SJCRH30 (cell line): ENCODE measurements at regions not wholly inside any gene's neighbourhood (a gene's known extent, or its start where the extent isn't known, plus 50 kb on each side); places are given as distances from the start of the nearest gene placed in this dataset.

ENCODE experiments used
- DNase-seq, 2 experiments: peaks; one replicate each; pipeline ENCODE4 v3.0.0-alpha.2; 2015 to 2020
- H3K27ac ChIP-seq: fragments of 250-450 bp; sonication (Bioruptor Pico); 2 replicates; pipeline ENCODE4 v1.5.1; 2020; ENCODE audit warnings: mild to moderate bottlenecking, moderate library complexity
- H3K27me3 ChIP-seq: fragments of 250-450 bp; sonication (Bioruptor Pico); 2 replicates; pipeline ENCODE4 v1.5.1; 2020; ENCODE audit warnings: mild to moderate bottlenecking, moderate library complexity
- H3K36me3 ChIP-seq: fragments of 250-450 bp; sonication (Bioruptor Pico); 2 replicates; pipeline ENCODE4 v1.5.1; 2020; ENCODE audit warnings: mild to moderate bottlenecking, moderate library complexity
- H3K4me1 ChIP-seq: fragments of 250-450 bp; sonication (Bioruptor Pico); 2 replicates; pipeline ENCODE4 v1.5.1; 2020; ENCODE audit warnings: mild to moderate bottlenecking, moderate library complexity
- H3K4me3 ChIP-seq: fragments of 250-450 bp; sonication (Bioruptor Pico); 2 replicates; pipeline ENCODE4 v1.5.1; 2020; ENCODE audit warnings: mild to moderate bottlenecking, moderate library complexity
- H3K9me3 ChIP-seq: fragments of 250-450 bp; sonication (Bioruptor Pico); replicated peaks from 2 replicates; pipeline ENCODE4 v1.5.1; 2020; ENCODE audit warnings: mild to moderate bottlenecking, moderate library complexity

DNA sequence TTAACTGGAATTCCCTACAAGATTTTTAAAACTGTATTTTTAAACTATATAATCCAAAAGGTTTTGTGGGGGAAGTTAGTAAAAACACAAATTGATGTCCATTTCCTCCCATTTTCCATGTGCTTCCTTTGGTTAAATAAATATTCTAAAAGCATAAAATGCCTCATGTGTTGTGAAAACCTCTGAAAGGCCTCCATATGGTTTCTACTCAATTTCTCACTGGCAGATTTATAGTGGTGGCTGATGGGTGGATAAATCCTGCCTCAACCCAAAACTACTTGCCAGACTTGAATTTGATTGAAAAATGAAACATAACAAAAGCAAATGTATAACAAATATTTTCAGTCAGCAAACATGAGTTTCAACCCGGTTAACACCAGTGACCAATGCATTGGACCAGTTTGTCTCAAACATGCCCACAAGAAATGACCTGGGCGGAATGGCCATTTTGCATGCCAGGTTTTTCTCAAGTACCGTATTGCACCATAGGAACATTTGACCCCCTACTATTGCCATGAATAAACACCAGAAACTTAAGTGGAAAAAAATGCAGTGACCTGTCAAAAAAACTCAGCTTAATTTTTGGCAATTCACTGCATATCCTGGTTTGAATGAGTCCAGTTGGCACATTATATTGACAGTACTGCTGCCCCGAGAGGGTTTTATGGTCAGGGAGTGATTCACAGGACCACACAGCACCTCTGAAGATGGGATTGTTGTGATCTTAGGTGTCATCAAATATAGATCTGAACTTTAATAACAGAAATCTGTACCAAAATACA is 454.6 kb upstream of the ANKRD30A start:
- Histone ChIP-seq H3K4me1 (no peaks in the 10 kb centered on the region), H3K27me3 (no peaks in the 10 kb centered on the region), H3K27ac (no peak overlapping the region), H3K4me3 (no peak overlapping the region), H3K36me3 (no peaks in the 10 kb centered on the region), H3K9me3 (no peaks in the 10 kb centered on the region)
- DNase-seq, result no peak

DNA sequence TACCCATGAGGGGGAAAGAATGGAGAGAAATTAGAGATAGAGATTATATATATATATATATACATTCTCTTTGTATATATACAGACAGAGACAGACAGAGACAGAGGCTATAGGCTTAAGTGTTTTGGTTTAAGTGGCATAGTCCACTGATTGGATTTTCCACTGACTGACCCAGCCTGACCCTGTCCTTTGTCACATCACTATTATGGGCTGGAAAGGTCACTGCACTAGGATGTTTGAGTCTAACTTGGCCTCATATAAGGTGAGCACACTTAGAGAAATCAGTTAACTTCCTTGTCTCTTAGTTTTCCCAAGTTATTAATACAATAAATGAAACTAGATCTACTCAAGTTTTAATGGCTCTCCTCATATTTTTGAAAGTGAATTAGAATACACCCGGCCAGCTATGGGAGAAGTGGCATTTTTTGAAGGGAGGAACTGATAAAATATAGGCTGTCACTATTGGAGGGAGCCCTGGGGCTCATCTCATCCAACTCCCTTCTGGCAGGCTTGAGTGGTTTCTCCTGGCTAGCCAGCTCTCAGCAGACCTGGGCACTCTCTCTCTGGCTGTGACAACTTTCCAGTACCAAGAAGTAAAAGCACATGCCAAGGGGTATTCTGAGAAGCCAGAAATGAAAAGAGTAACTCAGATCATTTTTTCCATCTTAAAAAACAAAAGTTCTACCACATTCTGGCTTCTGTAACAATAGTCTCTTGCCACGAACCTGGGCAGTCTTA is 455.6 kb upstream of the ANKRD30A start:
- Histone ChIP-seq H3K27me3 (no peaks in the 10 kb centered on the region), H3K4me1 (no peaks in the 10 kb centered on the region), H3K36me3 (no peaks in the 10 kb centered on the region), H3K27ac (no peak overlapping the region), H3K4me3 (no peak overlapping the region), H3K9me3 (no peaks in the 10 kb centered on the region)
- DNase-seq, result no peak

DNA sequence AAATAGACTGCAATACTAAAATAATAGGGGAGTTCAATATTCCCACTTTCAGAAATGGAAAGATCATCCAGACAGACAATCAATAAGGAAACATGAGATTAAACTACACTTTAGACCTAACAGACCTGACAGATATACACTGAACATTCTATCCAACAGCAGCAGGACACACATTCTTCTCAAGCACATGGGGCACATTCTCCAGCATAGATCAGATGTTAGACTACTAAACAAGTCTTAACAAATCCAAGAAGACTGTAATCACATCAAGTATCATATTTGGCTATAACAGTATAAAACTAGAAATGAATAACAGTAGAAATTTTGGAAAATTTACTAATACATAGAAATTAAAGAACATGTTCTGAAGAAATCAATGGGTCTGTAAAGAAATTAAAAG is 458.9 kb upstream of the ANKRD30A start:
- H3K9me3 ChIP-seq, result no peaks in the 10 kb centered on the region
- no peak overlapping the region for H3K4me3 ChIP-seq
- H3K36me3 ChIP-seq, result no peaks in the 10 kb centered on the region
- DNase-seq, result no peak
- H3K27ac ChIP-seq, result no peak overlapping the region
- no peaks in the 10 kb centered on the region for H3K27me3 ChIP-seq
- no peaks in the 10 kb centered on the region for H3K4me1 ChIP-seq

DNA sequence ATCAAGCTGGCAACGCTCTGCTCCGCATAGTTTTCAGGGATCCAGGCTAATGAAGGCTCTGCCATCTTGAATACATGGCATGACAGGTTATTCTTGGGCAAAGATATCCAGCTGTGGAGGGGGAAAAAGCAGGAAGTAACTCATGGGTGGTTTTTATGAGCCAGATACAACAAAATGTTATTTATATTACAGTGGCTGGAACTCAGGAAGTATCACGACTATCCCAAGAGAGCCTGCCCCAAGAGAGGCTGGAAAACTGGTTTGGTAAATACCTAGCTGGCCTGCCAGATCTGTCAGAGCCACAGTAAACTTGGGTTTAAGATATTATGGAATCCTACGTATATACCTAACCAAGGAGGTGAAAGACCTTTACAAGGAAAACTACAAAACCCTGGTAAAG is 462.8 kb upstream of the ANKRD30A start:
- H3K9me3 ChIP-seq, result no peaks in the 10 kb centered on the region
- no peaks in the 10 kb centered on the region for H3K4me1 ChIP-seq
- H3K27ac ChIP-seq, result no peak overlapping the region
- no peaks in the 10 kb centered on the region for H3K36me3 ChIP-seq
- H3K27me3 ChIP-seq, result no peaks in the 10 kb centered on the region
- DNase-seq, result no peak
- H3K4me3 ChIP-seq, result no peak overlapping the region

GRCh38 chr10:36650274-36650673 is 475.1 kb upstream of the ANKRD30A start:
- DNase-seq, result no peak
- Histone ChIP-seq H3K4me1 (no peaks in the 10 kb centered on the region), H3K4me3 (no peak overlapping the region), H3K27ac (no peak overlapping the region), H3K9me3 (no peaks in the 10 kb centered on the region), H3K27me3 (no peaks in the 10 kb centered on the region), H3K36me3 (no peaks in the 10 kb centered on the region)

DNA sequence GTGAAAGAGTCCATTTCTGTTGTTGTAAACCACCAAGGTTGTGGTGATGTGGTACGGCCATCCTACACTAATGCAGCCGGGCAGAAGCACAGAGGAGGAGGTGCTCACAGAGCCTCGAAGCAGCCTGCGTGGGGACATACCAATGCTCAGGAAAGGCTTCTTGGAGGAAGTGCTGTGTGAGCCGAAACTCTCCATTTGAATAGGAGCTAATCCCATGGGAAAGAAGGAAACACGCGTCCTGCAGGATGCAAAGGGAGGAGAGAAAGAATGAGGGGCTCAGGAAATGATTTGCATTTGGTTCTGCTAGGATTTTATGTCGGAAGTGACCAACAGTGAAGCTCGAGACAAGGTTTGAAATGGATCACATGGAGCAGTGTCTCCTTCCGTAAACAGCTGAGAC is 477.9 kb upstream of the ANKRD30A start:
- Histone ChIP-seq H3K27ac (no peak overlapping the region), H3K4me3 (no peak overlapping the region), H3K27me3 (no peaks in the 10 kb centered on the region), H3K4me1 (no peaks in the 10 kb centered on the region), H3K9me3 (no peaks in the 10 kb centered on the region), H3K36me3 (no peaks in the 10 kb centered on the region)
- no peak for DNase-seq

DNA sequence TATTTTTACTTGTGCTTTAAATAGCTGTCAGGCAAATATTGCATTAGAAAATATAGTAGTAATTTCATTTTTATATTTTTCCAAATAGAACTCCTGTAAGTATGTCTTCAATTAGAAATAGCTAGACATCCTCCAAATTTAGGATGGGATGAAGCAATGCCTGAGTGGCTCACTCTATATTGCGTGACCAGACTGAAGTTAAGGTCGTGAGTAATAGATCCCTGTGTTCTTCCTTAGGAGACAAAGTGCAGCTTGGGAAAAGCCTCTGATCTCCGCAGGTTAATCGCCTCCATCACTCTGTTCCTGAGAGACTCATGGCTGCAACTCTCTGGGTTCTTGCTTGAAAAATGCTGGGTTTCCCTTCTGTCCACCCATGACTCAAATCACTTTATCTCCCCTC is 484.8 kb upstream of the ANKRD30A start:
- Histone ChIP-seq H3K4me1 (no peaks in the 10 kb centered on the region), H3K9me3 (no peaks in the 10 kb centered on the region), H3K36me3 (no peaks in the 10 kb centered on the region), H3K27me3 (no peaks in the 10 kb centered on the region), H3K27ac (no peak overlapping the region), H3K4me3 (no peak overlapping the region)
- no peak for DNase-seq

DNA sequence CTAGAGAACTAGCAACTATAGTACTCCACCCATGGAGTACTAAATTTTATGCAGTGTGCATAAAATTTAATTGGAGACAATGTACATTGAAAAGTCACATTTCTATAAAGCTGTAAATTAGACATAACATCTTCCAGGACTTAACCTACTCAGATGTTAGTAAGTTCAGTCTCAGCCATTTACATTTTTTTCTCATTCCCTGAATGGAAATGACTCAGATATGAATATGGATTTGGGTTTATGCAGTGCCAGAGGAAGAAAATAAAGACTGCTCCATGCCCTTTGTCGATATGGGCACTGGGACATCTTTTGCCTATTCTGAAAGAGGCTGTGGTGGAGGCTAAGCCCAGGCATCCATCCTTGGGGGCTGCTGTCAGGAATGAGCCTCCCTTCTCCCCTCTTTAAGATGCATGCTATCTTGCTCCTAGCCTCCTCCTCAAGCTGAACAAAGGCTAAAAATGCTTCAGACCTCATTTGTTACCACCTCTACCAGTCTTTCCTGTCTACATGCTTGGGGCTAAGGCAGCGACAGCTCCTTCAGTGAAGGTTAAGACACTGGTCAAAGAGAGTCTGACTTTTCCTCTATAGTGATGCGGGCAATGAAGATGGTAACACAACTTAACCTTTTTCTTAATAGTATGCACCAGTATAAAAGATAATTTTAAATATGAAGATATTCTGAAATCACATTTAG is 486.8 kb upstream of the ANKRD30A start:
- Histone ChIP-seq H3K36me3 (no peaks in the 10 kb centered on the region), H3K27ac (no peak overlapping the region), H3K4me1 (no peaks in the 10 kb centered on the region), H3K4me3 (no peak overlapping the region), H3K9me3 (no peaks in the 10 kb centered on the region), H3K27me3 (no peaks in the 10 kb centered on the region)
- DNase-seq, result no peak

DNA sequence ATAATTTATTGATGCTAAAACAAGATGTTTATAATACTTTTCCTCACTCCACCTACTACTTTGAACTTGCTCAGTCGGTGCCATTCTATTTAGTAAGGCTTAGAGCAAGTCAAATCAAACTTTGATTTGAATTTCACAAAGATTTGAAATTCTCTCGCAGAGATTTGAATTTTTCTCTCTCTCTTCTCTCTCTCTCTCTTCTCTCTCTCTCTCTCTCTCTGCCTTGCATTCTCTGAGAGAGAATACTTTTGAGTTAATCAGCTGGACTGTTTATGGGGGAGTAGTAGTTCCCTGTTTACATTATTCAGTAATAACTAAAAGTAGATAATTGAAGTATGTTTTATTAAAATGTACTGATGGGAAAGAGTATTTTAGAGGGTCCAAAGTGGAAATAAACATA is 488.5 kb upstream of the ANKRD30A start:
- Histone ChIP-seq H3K27me3 (no peaks in the 10 kb centered on the region), H3K4me1 (no peaks in the 10 kb centered on the region), H3K4me3 (no peak overlapping the region), H3K36me3 (no peaks in the 10 kb centered on the region), H3K27ac (no peak overlapping the region), H3K9me3 (no peaks in the 10 kb centered on the region)
- DNase-seq, result no peak

GRCh38 chr10:36636285-36636839 is 489.0 kb upstream of the ANKRD30A start:
- no peaks in the 10 kb centered on the region for H3K4me1 ChIP-seq
- no peaks in the 10 kb centered on the region for H3K9me3 ChIP-seq
- no peak overlapping the region for H3K27ac ChIP-seq
- DNase-seq, result no peak
- no peak overlapping the region for H3K4me3 ChIP-seq
- H3K27me3 ChIP-seq, result no peaks in the 10 kb centered on the region
- H3K36me3 ChIP-seq, result no peaks in the 10 kb centered on the region

GRCh38 chr10:36634916-36635315 is 490.5 kb upstream of the ANKRD30A start:
- no peak overlapping the region for H3K4me3 ChIP-seq
- no peak for DNase-seq
- H3K36me3 ChIP-seq, result no peaks in the 10 kb centered on the region
- H3K9me3 ChIP-seq, result no peaks in the 10 kb centered on the region
- H3K27me3 ChIP-seq, result no peaks in the 10 kb centered on the region
- no peak overlapping the region for H3K27ac ChIP-seq
- no peaks in the 10 kb centered on the region for H3K4me1 ChIP-seq

DNA sequence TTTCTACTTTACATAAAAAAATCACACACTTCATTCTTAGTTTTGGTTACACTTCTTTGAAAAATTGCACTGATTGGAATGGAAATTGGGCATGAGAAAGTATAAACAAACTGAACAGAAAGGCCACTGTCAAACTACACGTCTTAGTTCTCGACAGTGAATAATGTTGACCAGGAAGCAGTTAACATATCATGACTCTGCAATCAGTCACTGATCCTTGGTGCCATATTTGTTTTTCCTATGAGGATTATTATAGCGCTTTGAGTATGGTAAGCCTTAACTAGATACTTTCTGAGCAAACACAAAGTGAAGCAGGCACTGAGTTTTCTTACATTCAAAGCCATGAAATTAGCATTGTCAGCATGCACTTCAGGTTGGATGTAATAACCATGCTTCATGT is 495.1 kb upstream of the ANKRD30A start:
- H3K4me3 ChIP-seq, result no peak overlapping the region
- H3K9me3 ChIP-seq, result no peaks in the 10 kb centered on the region
- no peak for DNase-seq
- H3K27ac ChIP-seq, result no peak overlapping the region
- no peaks in the 10 kb centered on the region for H3K36me3 ChIP-seq
- no peaks in the 10 kb centered on the region for H3K27me3 ChIP-seq
- H3K4me1 ChIP-seq, result no peaks in the 10 kb centered on the region

DNA sequence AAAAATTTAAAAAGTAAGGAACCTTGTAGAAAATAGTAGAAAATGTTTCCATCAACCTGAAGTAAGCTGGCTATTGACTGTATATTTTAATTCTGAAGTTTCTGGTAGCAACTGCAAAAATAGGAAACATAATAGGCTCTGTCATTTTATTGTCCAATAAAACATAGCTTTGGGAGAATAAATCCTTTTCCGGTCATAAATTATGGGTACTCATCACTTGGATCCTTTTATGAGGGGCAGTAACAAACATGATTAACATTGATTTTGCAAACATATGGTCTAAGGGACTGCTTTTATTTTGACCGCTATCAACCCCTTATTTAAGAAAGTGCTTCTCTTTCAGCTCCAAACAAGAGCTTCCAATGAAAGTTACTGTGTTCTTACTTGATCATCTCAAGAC is 495.9 kb upstream of the ANKRD30A start:
- no peaks in the 10 kb centered on the region for H3K9me3 ChIP-seq
- H3K4me1 ChIP-seq, result no peaks in the 10 kb centered on the region
- no peak overlapping the region for H3K27ac ChIP-seq
- DNase-seq, result no peak
- H3K4me3 ChIP-seq, result no peak overlapping the region
- H3K36me3 ChIP-seq, result no peaks in the 10 kb centered on the region
- H3K27me3 ChIP-seq, result no peaks in the 10 kb centered on the region

- no peaks in the 10 kb centered on the region for H3K27me3 ChIP-seq
Observed at GRCh38 chr10:36624551-36625100, 500.8 kb upstream of the ANKRD30A start.

DNA sequence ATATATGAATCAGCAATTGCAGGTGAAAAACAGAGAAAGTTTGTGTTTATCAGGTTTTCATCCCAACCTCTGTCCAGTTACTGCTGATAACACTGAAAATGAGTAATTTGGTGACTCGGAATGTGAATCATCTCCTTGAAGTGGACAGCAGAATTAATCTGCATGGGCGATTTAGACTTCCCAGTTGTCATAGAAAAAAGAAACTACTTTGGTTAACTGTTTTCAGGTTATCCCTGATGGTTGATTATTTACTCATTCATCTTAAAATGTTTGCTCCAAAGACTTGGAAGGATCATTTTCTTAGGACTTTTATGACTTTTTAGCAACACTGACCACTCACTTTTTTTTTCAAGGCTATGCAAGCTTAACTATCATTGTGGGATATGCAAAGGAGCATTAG is 504.1 kb upstream of the ANKRD30A start:
- Histone ChIP-seq H3K4me1 (no peaks in the 10 kb centered on the region), H3K36me3 (no peaks in the 10 kb centered on the region), H3K9me3 (no peaks in the 10 kb centered on the region), H3K4me3 (no peak overlapping the region), H3K27ac (no peak overlapping the region), H3K27me3 (no peaks in the 10 kb centered on the region)
- DNase-seq, result no peak

More at GRCh38 chr10:36624551-36625100, 500.8 kb upstream of the ANKRD30A start:
- DNase-seq, result no peak
- no peak overlapping the region for H3K4me3 ChIP-seq
- no peak overlapping the region for H3K27ac ChIP-seq
- H3K9me3 ChIP-seq, result no peaks in the 10 kb centered on the region
- no peaks in the 10 kb centered on the region for H3K4me1 ChIP-seq
- no peaks in the 10 kb centered on the region for H3K36me3 ChIP-seq
